GM12878 (cell line): ENCODE measurements at regions not wholly inside any gene's neighbourhood (a gene's known extent, or its start where the extent isn't known, plus 50 kb on each side); places are given as distances from the start of the nearest gene placed in this dataset.
A peak's percentile ranks its signal among the peaks of the same experiment; 100 is the strongest.

Source experiments
- ATAC-seq: fragments of 200-7000 bp; cut with Tn5 transposase; 3 replicates; pipeline ENCODE4 v1.9.1; 2020; ENCODE audit warnings: mild to moderate bottlenecking, moderate library complexity
- BruUV-seq: library from RNA; stranded (reverse); fragments of 400-500 nt; replicated peaks from 2 replicates; lab custom pipeline; 2021; lab: Mats Ljungman, UMichigan
- CTCF ChIA-PET: fragments of 300-600 bp; sonication (Branson Sonifier 250); formaldehyde crosslinking; extraction: SDS; loops from one replicate; lab custom pipeline; 2021; ENCODE audit warnings: inconsistent platforms; lab: Yijun Ruan, JAX
- POLR2A ChIA-PET: fragments of 350-600 bp; formaldehyde crosslinking; extraction: SDS; loops from one replicate; lab custom pipeline; 2021; ENCODE audit warnings: inconsistent platforms; lab: Charles Lee
- RAD21 ChIA-PET: fragments of 300-600 bp; sonication (Branson Sonifier 250); formaldehyde crosslinking; loops from one replicate; lab custom pipeline; 2023; ENCODE audit warnings: antibody characterized with exemption; ENCODE audit not compliant: unreplicated experiment; lab: Charles Lee
- SMC1A ChIA-PET: fragments of 300-600 bp; sonication (Branson Sonifier 250); formaldehyde crosslinking; loops from one replicate; lab custom pipeline; 2023; ENCODE audit not compliant: unreplicated experiment, uncharacterized antibody; lab: Charles Lee
- DNase-seq: peaks from one replicate; pipeline ENCODE4 v3.0.0-alpha.2; 2011; ENCODE audit warnings: low read depth, low spot score
- FAIRE-seq: peaks from 3 replicates; lab custom pipeline; 2011; peaks lifted over from hg19 to GRCh38; lab: Jason Lieb, UNC
- H2AFZ ChIP-seq: 2 replicates; pipeline ENCODE4 v1.6.0; 2011; ENCODE audit warnings: low read depth, low read length, control low read depth; ENCODE audit not compliant: control insufficient read depth
- H3K27ac ChIP-seq: 2 replicates; pipeline ENCODE4 v1.5.1; 2011; ENCODE audit warnings: control low read depth; ENCODE audit not compliant: control insufficient read depth, insufficient read depth
- H3K27me3 ChIP-seq, 2 experiments: replicated peaks in 1 of 2; 2 replicates each; pipeline versions ENCODE4 v1.6.0 to v1.6.1; 2011; ENCODE audit warnings: low read length in 1 of 2; ENCODE audit not compliant: control insufficient read depth in 2 of 2, insufficient read depth in 2 of 2
- H3K36me3 ChIP-seq, 2 experiments: 2 replicates each; pipeline ENCODE4 v1.5.1; 2011; ENCODE audit warnings: low read length in 1 of 2; ENCODE audit not compliant: control insufficient read depth in 2 of 2, insufficient read depth in 2 of 2
- H3K4me1 ChIP-seq: 2 replicates; pipeline ENCODE4 v1.6.1; 2011; ENCODE audit warnings: mild to moderate bottlenecking, low read length, moderate library complexity, mixed read lengths; ENCODE audit not compliant: control insufficient read depth, insufficient read depth
- H3K4me2 ChIP-seq: 2 replicates; pipeline ENCODE4 v1.6.0; 2011; ENCODE audit warnings: control low read depth; ENCODE audit not compliant: control insufficient read depth, insufficient read depth
- H3K4me3 ChIP-seq: fragments of 200-600 bp; sonication (generic); 2 replicates; pipeline ENCODE4 v1.5.1; 2016
- H3K79me2 ChIP-seq: 2 replicates; pipeline ENCODE4 v1.6.0; 2011; ENCODE audit warnings: low read length; ENCODE audit not compliant: control insufficient read depth, insufficient read depth
- H3K9ac ChIP-seq: 2 replicates; pipeline ENCODE4 v1.8.0; 2011; ENCODE audit warnings: low read length, control low read depth, mixed read lengths; ENCODE audit not compliant: control insufficient read depth, insufficient read depth
- H3K9me3 ChIP-seq: replicated peaks from 3 replicates; pipeline ENCODE4 v1.5.1; 2011; ENCODE audit warnings: mild to moderate bottlenecking, low read length; ENCODE audit not compliant: control insufficient read depth, insufficient read depth
- H4K20me1 ChIP-seq: 2 replicates; pipeline ENCODE4 v1.6.0; 2011; ENCODE audit not compliant: control insufficient read depth, insufficient read depth
- RELA ChIP-seq: fragments of 450-650 bp; IDR thresholded peaks from 2 replicates; pipeline ENCODE4 v1.8.0; 2014; ENCODE audit warnings: borderline replicate concordance; ENCODE audit not compliant: partially characterized antibody
- SMC3 ChIP-seq: IDR thresholded peaks from 2 replicates; pipeline ENCODE4 v1.6.1; 2011; ENCODE audit warnings: low read length, improper control_type of control experiment, borderline replicate concordance
- ZNF592 ChIP-seq: fragments of 450-650 bp; IDR thresholded peaks from 2 replicates; pipeline ENCODE4 v1.6.1; 2017; ENCODE audit warnings: mild to moderate bottlenecking, moderate library complexity
- ZNF687 ChIP-seq: fragments of 450-650 bp; IDR thresholded peaks from 2 replicates; pipeline ENCODE4 v1.6.1; 2017; ENCODE audit warnings: mild to moderate bottlenecking, moderate library complexity
- WGBS: methylation state at CpG from one replicate; pipeline ENCODE4 v1.1.6; 2016; ENCODE audit warnings: low lambda C conversion rate; ENCODE audit not compliant: insufficient replicate concordance, insufficient coverage; ENCODE audit errors: missing lambda C conversion rate; 5-methylcytosine and 5-hydroxymethylcytosine counted together
- in situ Hi-C: fragments of 300-500 bp; cut with MboI; formaldehyde crosslinking; loops from 9 replicates; pipeline ENCODE4 v1.14.3; 2018; ENCODE audit warnings: mixed read lengths
- intact Hi-C: fragments of 100-400 bp; cut with micrococcal nuclease; formaldehyde crosslinking; loops from one replicate; pipeline ENCODE4 v1.14.2; 2022; ENCODE audit not compliant: unreplicated experiment
- TF ChIP-seq, protein P1 (sequence below): fragments of 150-350 bp; IDR thresholded peaks from 2 replicates; pipeline ENCODE4 v1.6.1; 2016; ENCODE audit warnings: low read depth, low read length
- TF ChIP-seq, protein P2 (sequence below): fragments of 450-650 bp; IDR thresholded peaks from 2 replicates; pipeline ENCODE4 v1.6.1; 2017; ENCODE audit warnings: mild to moderate bottlenecking

GRCh38 chr12:93247313-93247991, 130.3 kb upstream of the NUDT4 start:
- Histone ChIP-seq H4K20me1 (no peaks in the 10 kb centered on the region), H3K4me1 (peaks cover 67% of the 10 kb centered on the region), H3K36me3 (no peaks in the 10 kb centered on the region), H2AFZ (peak overlapping the region; percentile 78), H3K9ac (0 out of 2 replicates have a peak overlapping the region, but pooled peaks have one; percentile 7), H3K79me2 (no peaks in the 10 kb centered on the region), H3K4me2 (peak overlapping the region; percentile 67), H3K27me3 (no peaks in the 10 kb centered on the region), H3K27ac (peak overlapping the region; percentile 51), H3K9me3 (no peaks in the 10 kb centered on the region), H3K4me3 (no peak overlapping the region)
- POLR2A ChIA-PET: interaction anchor here (0.9 to 2.8 kb wide), 3 partner anchors 79 to 318 kb away, joined by 3 to 11 read pairs (median 3); no protein-coding TSS in a partner anchor
- in situ Hi-C loops (no loop called here), intact Hi-C loops (loop anchor here (5.0 to 10.0 kb wide), 2 partner anchors 150 to 223 kb away; no protein-coding TSS in a partner anchor)
- FAIRE-seq (no peak), ATAC-seq (peak; percentile 3; the same call in 1 of the 3 replicates), DNase-seq (no peak)
- 25% methylated on average over 4 of the region's 6 CpGs for WGBS
- no TSS peak for BruUV-seq
- RAD21 ChIA-PET: interaction anchor here (1.1 to 1.9 kb wide), 10 partner anchors 13 to 260 kb away, joined by 3 to 11 read pairs (median 5); no protein-coding TSS in a partner anchor
- CTCF ChIA-PET: interaction anchor here (0.7 to 1.8 kb wide), 10 partner anchors 14 to 462 kb away, joined by 3 to 11 read pairs (median 4); no protein-coding TSS in a partner anchor
- SMC1A ChIA-PET: interaction anchor here (0.6 to 3.6 kb wide), 13 partner anchors 14 to 260 kb away, joined by 3 to 25 read pairs (median 5); no protein-coding TSS in a partner anchor
- TF ChIP-seq, protein P1, sequence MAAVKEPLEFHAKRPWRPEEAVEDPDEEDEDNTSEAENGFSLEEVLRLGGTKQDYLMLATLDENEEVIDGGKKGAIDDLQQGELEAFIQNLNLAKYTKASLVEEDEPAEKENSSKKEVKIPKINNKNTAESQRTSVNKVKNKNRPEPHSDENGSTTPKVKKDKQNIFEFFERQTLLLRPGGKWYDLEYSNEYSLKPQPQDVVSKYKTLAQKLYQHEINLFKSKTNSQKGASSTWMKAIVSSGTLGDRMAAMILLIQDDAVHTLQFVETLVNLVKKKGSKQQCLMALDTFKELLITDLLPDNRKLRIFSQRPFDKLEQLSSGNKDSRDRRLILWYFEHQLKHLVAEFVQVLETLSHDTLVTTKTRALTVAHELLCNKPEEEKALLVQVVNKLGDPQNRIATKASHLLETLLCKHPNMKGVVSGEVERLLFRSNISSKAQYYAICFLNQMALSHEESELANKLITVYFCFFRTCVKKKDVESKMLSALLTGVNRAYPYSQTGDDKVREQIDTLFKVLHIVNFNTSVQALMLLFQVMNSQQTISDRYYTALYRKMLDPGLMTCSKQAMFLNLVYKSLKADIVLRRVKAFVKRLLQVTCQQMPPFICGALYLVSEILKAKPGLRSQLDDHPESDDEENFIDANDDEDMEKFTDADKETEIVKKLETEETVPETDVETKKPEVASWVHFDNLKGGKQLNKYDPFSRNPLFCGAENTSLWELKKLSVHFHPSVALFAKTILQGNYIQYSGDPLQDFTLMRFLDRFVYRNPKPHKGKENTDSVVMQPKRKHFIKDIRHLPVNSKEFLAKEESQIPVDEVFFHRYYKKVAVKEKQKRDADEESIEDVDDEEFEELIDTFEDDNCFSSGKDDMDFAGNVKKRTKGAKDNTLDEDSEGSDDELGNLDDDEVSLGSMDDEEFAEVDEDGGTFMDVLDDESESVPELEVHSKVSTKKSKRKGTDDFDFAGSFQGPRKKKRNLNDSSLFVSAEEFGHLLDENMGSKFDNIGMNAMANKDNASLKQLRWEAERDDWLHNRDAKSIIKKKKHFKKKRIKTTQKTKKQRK: no peak
- TF ChIP-seq, protein P2, sequence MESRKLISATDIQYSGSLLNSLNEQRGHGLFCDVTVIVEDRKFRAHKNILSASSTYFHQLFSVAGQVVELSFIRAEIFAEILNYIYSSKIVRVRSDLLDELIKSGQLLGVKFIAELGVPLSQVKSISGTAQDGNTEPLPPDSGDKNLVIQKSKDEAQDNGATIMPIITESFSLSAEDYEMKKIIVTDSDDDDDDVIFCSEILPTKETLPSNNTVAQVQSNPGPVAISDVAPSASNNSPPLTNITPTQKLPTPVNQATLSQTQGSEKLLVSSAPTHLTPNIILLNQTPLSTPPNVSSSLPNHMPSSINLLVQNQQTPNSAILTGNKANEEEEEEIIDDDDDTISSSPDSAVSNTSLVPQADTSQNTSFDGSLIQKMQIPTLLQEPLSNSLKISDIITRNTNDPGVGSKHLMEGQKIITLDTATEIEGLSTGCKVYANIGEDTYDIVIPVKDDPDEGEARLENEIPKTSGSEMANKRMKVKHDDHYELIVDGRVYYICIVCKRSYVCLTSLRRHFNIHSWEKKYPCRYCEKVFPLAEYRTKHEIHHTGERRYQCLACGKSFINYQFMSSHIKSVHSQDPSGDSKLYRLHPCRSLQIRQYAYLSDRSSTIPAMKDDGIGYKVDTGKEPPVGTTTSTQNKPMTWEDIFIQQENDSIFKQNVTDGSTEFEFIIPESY: no peak
- TF ChIP-seq ZNF592 (no peak), SMC3 (no peak), RELA (no peak), ZNF687 (0 out of 2 replicates have a peak, but pooled peaks have one; percentile 27)
